Stimulated activated CD8-positive, alpha-beta memory T cell treated with anti-CD3 and anti-CD28 coated beads, Interleukin-2, amount 100 ng/mL, for 1 hour (primary cell): ENCODE measurements at regions not wholly inside any gene's neighbourhood (a gene's known extent, or its start where the extent isn't known, plus 50 kb on each side); places are given as distances from the start of the nearest gene placed in this dataset.

Experiments used
- DNase-seq, 2 donors: peaks; one replicate each; pipeline ENCODE4 v3.0.0-alpha.2; 2020; ENCODE audit warnings: low read depth in 2 of 2

DNA sequence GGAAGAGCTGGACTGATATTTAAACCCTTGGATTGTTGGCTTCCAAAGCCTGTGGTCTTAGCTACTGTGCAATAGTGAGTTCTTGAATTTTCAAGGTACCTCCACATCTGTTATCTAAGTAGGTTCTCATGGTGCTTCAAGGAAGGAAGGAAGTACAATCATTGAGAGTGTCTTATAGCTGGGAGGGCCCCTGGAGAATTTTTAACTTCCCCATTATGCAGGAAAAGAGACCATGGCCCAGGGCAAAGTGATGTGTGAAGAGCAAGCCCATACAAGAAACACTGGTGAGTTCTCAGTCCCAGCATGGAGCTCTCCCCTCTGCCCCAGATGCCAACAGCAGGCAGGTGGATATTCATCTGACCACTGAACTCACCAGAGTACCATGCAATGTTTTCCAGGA lies 169.0 kb upstream of the IRX6 start:
- no peak for DNase-seq

DNA sequence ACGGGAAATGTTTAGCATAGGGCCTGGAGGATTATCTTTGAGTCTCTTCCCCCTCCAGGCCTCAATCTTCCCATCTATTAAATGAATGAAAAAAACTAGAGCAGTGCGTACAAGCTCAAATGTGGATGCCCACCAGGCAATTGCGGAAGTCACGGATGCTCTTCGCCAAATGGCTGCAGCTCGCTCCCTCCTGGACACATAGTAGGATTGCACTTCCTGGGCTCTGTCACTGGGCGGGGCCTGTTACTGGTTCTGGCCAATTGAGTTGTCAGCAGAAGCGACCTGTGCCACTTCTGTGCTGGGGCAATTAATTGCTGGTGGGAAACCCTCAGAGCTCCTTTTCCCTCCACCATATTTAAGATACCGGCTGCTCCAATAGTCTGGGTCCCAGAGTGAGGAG lies 168.2 kb upstream of the IRX6 start:
- no peak for DNase-seq

DNA sequence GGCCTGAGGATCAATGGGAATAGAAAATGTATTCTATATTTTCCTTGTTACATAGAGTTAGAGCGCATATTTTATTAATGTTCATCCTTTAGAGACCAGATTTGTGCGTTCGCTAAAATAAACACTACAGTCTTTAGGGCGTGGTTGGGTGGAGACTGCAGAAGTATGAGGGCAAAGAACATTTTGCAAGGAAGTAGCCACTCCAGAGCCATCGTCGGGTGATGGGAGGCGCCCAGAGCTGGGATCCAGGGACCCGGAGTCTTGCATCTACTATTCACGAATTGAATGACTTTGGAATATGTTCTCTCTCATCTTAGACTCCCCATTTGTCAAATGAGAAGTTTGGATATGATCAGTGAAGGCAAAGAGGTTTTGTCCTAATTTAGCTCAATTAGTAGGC lies 154.2 kb upstream of the IRX6 start:
- no peak for DNase-seq

DNA sequence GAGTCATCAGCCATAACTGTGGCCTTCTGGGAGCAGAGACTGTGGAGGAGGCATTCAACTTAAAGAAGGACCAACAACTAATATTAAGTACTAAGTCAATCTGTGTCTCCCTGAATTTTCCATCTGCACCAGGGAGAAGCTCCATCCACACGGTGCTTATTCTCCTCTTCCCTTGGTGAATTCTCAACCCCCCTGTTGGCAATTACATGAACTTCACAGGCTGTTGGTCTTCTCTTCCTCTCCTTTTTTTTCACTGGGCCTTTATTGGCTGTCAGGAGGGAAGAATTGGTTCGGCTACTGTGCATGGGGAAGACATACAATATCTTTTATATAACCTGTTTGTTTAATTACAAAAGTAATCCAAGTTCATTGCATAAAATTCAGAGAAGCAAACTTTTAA lies 152.8 kb upstream of the IRX6 start:
- no peak for DNase-seq

DNA sequence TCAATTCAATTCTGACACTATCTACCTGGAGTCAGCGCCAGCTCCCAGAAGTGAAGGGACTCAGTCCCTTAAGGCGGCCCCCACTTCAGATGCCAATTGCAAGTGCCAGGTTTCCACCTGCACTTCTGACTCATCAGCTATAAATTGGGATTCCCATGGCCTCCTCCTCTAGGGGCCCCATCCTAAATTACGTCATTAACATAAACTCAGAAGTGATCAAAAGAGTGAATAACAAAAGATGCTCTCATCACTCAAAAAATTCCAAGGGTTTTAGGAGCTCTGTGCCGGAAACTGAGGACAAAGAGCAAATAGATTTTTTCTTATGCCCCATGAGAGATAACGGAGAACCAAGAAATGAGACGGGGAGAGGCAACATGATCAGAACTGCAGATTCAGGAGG lies 148.6 kb upstream of the IRX6 start:
- DNase-seq, result no peak

DNA sequence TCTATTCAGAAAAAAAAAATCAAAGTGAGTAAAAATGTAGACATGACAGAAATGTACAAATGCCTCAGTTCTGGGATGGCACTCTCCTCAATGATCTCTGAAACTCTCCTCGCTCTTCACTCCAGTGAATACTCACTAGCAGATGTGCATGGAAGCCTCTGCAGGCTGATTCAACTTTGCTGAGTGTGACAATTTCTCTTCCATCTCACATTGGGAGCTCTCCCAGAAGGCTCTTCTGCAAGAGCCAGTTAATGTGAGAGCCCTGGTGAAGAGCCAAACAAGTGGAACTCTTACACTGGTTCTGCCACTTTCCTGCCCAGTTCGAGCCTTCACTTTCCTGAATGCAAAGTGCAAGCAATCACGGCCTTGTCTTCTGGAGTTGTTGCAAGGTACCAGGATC lies 147.1 kb upstream of the IRX6 start:
- DNase-seq, result no peak

DNA sequence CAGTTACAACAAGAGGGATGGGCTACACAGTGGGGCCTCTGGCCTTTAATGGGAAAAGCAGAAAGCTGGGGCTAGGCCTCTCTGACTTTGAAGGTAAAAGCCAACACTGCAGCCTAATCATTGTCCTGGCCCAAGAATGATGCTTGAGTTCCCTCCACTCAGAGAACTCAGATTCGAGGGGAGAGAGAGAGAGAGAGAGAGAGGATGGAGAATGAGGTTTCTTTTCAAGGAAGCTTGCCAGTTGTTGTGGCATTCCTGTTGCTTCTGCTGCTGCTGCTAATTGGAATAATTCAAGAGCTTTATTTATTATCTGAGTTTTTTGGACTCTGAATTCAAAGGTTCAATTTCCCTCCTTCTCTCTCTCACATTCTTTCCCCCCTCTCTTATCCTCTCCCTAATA lies 144.6 kb upstream of the IRX6 start:
- no peak for DNase-seq

DNA sequence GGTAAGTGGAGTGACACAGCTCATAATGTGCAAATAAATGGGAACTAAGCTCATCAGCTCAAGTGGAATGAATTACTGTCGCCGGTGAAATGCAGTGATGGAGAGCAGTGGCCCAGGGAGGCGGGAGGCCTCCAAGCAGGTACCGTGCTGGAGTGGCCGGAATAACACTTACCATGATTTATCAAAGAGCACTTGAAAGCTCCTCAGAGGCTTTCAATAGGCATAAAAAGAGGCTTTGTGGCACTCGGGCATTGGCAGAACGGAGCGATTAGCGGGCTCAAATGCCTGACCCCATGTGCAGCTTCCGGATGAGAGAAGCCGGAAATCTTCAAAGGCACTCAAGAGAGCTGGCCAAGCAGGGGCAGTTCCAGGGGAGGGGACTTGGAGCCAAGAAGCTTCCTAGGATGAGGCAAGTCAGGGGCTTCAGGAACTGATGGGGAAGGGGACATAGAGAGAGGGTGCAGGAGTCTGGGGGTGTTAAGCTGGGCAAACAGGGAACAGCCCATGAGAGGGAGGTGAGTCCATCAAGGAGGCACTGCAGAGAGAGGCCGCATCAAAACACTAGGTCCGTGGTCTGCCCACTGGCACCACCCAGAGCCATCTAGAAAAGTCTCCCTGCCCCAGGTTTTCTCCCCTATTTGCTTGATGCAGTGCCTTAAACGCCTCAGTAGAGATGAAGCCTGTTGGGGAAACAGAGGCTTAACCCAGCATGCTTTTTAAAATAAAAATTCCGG lies 144.0 kb upstream of the IRX6 start:
- DNase-seq, result no peak

DNA sequence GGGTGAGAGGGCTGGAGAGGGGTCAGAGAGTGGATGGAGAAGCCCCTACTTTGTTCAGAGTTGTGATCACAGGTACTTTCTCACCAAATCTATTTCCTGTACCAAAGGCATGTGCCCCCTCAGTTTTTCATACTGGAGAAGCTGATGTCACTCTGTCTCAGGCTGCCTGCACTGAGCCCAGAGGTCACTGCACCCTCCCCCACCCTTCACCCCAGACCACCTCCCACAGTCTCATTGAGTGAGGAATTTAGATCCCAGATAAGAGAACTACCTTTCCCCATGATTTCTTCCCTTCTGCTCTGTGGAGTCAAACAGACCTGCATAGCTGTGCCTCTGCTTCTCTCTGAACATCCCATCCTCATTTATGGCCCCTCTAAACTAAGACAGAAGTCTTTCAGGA lies 140.0 kb upstream of the IRX6 start:
- DNase-seq, result no peak

DNA sequence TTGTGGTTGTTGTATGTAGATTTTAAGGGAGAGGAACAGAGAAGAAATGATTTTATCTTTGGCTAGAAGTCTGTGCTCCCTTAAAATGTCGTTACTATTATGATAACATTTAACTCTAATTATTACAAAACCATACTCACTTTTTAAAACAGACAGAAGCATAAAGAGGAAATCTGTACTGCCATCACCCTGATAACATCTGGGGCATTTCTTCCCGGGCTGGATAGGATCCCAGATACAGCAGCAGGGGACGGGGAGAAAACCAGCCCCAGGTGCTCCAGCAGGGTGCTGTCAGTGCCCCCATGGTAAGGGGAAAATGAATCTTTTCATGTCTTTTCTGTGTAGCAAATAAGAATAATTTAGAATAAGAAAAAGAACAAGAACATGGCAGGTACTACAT lies 139.4 kb upstream of the IRX6 start:
- DNase-seq, result no peak

DNA sequence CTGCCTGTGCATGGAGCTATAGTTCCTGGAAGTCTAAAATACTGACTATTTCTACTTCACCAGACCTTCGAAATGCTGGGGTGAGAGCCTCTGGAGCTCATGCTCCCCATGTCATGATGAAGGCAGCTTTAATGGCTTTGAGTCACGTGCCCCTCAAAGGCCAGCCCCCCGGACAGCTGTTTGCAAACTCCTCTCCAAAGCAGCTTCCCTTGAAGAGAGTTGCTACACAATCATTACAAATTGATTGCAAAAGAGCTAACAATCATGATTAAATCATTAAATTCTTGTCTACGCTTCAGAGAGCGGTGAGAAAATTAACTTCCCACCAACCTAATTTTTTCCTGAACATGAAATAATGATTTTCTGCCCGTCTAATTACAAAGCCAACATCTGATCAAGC lies 134.8 kb upstream of the IRX6 start:
- no peak for DNase-seq

DNA sequence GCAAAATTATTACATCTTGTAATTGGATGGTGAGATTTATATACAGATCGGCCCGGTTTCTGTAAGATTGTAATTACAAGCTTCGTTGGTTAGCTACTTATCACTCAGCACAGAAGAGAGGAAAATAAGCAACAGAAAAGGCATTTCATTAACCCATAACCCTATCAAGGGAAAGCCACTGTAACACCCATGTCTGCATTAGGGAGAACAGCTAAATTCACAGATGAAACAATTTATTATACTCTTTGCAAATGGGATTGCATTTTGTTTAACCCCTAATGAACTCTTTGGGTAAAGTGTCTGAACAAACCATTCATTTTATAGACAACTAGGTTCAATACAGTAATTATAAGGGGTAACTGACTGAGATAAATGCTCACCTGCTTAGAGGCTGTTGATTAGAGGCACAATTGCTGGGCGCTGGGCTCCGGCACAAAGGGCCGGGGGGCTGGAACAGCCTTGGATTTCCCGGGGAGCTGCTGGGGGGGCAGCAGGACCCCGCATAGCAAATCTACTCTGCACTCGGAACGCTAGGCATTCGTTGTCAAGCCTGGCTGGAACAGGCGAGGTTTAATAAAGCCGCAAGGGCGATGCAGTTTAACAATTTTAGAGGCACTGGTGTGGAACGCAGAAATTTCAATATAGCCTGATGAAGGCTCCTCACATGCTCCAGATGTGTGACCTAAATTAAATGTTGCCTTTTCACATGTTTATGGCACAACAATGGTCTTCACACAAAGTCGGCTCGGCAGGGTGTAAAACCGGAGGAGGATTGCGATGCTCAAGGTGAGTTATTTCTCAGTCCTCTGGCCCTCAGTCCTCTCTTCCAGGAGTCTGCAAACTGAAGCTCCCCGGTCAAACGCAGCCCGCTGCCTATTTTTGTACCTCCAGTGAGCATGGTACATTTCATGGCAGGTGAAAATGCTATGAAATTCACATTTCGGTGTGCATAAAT lies 134.0 kb upstream of the IRX6 start:
- no peak for DNase-seq

DNA sequence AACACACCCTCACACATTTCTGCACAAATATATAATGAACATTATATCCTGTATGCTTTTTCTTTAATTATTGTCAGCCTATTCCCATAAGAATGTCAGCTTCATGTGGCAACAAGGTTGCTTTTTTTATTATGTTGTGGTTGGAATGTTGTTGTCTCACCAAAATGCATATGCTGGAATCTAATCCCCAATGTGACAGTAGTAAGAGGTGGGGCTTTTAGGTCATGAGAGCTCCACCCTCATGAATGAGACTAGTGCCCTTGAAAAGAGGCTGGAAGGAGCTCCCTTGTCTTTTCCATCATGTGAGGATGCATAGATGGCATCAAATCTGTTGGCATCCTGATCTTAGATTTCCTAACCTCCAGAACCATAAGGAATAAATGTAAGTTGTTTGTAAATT lies 131.3 kb upstream of the IRX6 start:
- DNase-seq, result no peak

DNA sequence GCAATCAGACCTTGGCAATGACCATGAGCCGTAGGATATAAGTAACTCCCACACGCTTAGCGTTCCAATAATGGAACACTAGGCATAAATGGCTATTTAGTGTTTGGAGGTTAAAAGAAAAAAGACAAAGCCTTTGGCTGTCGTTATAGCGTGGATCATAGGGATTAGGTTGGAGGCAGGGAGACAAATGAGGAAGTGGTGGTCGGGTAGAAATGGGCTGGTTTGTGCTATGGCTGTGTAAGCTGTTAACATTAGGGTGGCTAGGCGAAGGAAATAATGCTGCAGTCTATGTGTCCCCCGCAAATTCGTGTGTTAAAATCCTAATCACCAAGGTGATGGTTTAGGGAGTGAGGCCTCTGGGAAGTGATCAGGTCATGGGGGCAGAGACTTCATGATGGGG lies 120.4 kb upstream of the IRX6 start:
- no peak for DNase-seq

DNA sequence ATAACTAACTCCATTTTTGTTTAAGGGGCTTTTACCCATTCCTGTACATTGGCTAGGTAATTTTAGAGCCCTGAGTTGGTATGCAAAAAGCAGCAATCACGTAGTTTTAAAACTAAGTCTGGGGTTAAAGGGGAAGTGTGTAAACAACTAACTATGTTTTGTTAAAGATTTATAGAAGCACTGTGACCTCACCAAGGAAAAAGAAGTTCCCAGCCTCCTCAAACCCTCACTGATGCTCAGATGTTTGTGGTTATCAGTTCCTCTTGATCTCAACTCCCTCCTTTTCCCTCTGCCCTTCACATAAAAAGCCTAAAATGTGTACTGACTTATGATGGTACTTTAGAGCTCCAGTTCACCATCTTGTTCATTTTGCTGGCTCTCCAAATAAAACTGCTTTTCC lies 119.9 kb upstream of the IRX6 start:
- no peak for DNase-seq

DNA sequence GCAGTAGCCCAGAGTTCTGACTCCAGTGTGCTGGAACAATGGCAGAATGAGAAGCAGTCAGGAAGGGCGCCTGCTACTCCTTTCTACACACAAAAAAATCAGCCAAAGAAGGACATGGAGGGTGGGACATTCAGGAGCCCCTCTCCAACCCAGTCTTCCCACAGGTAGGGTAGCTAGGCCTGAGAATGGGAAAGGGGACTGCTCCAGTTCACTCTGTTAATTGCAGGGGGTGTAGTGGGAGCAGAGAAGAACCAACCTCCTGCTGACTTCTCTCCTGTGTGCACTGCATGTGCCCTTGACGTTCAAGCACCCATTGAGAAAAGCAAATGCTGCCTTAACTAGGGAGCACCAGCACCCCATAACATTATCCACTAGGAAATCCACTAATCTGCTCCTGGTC lies 119.1 kb upstream of the IRX6 start:
- no peak for DNase-seq

DNA sequence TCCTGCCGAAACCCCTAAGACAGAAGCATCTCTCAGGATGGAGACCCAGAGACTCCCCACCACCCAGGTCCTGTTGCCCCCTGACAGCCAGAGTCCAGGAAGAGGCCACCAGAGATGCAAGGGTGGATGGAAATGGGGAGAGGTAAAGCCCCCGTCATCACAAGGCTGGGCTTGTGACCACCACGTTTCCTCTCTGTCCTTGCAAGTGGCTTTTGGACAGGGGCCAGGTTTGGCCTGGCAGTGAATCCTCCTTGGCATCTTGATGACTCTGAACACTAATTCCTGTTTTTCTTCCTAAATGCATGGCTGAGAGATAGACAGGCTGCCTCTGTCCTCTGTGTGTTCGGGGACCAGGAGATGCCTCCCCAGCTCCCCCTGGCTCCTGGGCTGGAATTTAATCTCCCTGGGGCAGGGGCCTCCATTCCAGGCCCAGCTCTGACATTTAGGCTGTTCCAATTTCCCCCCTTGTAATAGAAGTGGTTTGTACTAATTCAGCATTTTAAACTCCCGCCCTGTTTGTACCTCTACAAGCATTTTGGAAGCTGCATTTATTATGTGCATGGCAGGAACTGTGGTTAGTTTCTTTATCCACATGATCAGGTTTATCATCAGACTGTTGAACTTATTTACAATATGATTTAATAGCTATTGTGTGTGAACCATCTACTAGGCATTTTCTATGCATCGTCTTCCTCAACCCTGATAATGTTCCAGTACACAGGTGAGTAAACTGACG lies 116.1 kb upstream of the IRX6 start:
- DNase-seq, result no peak

DNA sequence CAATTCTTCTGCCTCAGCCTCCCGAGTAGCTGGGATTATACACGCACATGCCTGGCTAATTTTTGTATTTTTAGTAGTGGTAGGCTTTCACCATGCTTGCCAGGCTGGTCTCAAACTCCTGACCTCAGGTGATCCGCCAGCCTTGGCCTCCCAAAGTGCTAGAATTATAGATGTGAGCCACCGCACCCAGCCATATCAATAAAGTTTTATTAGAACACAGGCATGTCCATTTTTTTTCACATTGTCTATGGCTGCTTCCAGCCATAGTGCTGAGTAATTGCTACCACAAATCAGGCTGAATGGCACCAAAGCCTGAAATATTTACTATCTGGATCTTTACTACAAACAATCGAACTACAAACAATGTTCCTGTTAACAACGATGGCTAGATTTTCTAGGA lies 114.4 kb upstream of the IRX6 start:
- DNase-seq, result no peak

DNA sequence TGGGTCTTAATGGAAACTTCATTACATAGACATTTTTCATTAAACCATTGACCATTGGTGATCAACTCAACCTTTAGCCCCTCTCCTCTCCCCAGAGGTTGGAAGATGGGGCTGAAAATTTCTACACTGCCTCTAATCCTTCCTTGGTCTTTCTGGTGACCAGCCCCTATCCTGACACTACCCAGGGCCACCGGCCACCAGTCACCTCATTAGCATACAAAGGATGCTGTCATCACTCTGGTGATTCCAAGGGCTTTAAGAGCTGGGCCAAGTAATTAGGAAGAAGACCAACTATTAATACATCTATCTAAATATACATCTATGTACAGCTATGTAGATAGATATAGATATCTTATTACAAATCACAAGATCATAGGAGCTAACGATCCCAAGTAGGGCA lies 111.2 kb upstream of the IRX6 start:
- no peak for DNase-seq

DNA sequence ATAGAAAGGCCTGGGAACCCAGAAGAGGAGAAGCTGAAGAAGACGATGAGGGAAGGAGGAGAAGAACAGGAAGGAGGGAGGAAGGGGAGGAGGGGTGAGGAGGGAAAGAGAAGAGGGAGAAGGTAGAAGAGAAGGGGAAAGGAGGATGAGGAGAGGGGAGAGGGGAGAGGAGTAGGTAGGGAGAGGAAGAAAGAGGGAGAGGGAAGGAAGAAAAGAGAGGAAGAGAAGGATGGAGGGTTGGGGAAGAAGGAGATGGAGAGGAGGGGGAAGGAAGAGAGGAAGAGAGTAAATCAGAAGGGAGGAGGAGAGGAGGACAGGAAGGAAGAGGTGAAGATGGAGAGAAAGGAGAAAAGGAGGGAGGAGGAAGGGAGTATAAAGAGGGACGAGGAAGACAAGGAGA lies 109.6 kb upstream of the IRX6 start:
- no peak for DNase-seq

DNA sequence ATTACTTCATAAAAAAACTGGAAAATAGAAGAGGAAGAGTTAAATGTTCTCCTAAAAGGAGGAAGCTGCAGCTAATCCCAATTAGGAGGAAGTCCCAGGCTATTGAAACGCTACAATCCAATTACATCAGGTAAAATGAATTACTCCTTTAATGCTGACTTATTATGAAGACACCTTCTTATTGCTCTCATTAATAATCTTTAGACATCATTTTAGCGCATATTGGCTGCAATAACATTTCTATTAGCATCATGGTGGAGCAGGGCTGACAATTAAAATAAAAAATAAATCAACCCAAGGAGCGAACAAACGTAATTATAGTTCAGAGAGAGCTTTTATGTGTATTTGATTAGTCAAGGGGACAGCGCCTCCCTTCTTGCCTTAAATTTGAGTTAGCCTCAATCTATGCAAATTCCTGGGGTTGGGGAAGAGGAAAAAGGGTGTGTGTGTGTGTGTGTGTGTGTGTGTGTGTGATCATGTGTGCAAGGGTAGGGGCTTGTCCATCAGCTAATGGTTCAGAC lies 109.0 kb upstream of the IRX6 start:
- DNase-seq, result no peak

DNA sequence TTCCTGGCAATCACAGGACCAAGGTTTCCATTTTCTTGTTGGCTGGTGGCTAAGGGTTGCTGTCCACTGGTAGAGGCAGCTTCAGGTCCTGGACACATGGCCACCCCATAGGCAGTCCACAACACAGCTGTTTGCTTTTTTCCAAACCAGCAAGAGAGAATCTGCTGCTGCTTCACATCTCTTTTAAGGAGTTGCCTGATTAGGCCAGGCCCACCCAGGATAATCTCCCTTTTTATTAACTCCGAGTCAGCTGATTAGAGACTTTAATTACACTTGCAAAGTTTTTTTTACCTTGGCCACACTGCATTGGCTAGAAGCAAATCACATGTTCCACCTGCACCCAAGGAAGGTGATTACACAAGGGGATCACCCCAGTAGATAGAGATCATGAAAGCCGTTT lies 106.6 kb upstream of the IRX6 start:
- DNase-seq, result no peak
